Gastrocnemius medialis (tissue), 4 donors: ENCODE measurements at regions not wholly inside any gene's neighbourhood (a gene's known extent, or its start where the extent isn't known, plus 50 kb on each side); places are given as distances from the start of the nearest gene placed in this dataset.

Experiments used
- ATAC-seq, 2 donors: fragments of 150-250 bp; one replicate each; pipeline ENCODE4 v1.9.1; 2016
- DNase-seq, 2 donors: peaks; one replicate each; pipeline ENCODE4 v3.0.0-alpha.2; 2019
- H3K27ac ChIP-seq, 4 donors: fragments of 200-600 bp; sonication (generic); 1 replicate in 1 of 4; 2 replicates in 3 of 4; pipeline ENCODE4 v1.5.1; 2016 to 2018; ENCODE audit warnings: mild to moderate bottlenecking in 2 of 4, moderate library complexity in 1 of 4
- H3K27me3 ChIP-seq, 3 donors: fragments of 200-600 bp; sonication (generic) in 2 of 3; 1 replicate in 1 of 3; 2 replicates in 2 of 3; pipeline versions ENCODE4 v1.5.1 to v1.6.0; 2016 to 2019; ENCODE audit warnings: mild to moderate bottlenecking in 1 of 3, moderate library complexity in 1 of 3
- H3K36me3 ChIP-seq, 2 donors: fragments of 200-600 bp; sonication (generic) in 1 of 2; one replicate each; pipeline ENCODE4 v1.5.1; 2017 to 2018
- H3K4me1 ChIP-seq, 2 donors: fragments of 200-600 bp; sonication (generic) in 1 of 2; one replicate each; pipeline ENCODE4 v1.5.1; 2016 to 2017; ENCODE audit warnings: mild to moderate bottlenecking in 2 of 2
- H3K4me3 ChIP-seq, 4 donors: fragments of 200-600 bp; sonication (generic) in 3 of 4; 1 replicate in 1 of 4; 2 replicates in 3 of 4; pipeline ENCODE4 v1.5.1; 2016 to 2019; ENCODE audit warnings: mild to moderate bottlenecking in 2 of 4
- H3K9me3 ChIP-seq, 3 donors: fragments of 200-600 bp; sonication (generic) in 2 of 3; 1 replicate in 1 of 3; 2 replicates in 2 of 3; pipeline ENCODE4 v1.5.1; 2016 to 2019
- CTCF ChIP-seq, 5 experiments: fragments of 450-650 bp in 3 of 5; fragments of 200-600 bp in 2 of 5; sonication (generic) in 2 of 5; IDR thresholded peaks in 4 of 5; conservative IDR thresholded peaks in 1 of 5; 1 replicate in 4 of 5; 2 replicates in 1 of 5; pipeline ENCODE4 v1.5.1; 2016 to 2019; ENCODE audit warnings: antibody characterized with exemption in 5 of 5, mild to moderate bottlenecking in 3 of 5, moderate library complexity in 3 of 5
- POLR2A ChIP-seq, 2 donors: fragments of 450-650 bp; IDR thresholded peaks; one replicate each; pipeline ENCODE4 v1.6.1; 2017; ENCODE audit warnings: antibody characterized with exemption in 2 of 2, mild to moderate bottlenecking in 2 of 2, moderate library complexity in 2 of 2
- in situ Hi-C, 4 donors: fragments of 200-750 bp; cut with MboI; loops; one replicate each; pipeline versions ENCODE4 v1.15.0 to v1.8.0; 2017; ENCODE audit warnings: low sequenced_read_pairs in 4 of 4
- intact Hi-C: fragments of 100-400 bp; cut with DNase I; formaldehyde crosslinking; loops from one replicate; pipeline ENCODE4 v1.15.1; 2023; ENCODE audit warnings: low total_unique reads

GRCh38 chr13:39148513-39148961, 110.3 kb downstream of the NHLRC3 start:
- peak; percentile 51 to 68 for ATAC-seq
- in situ Hi-C loops: loop anchor here (5.0 to 10.0 kb wide), 3 partner anchors 114 to 464 kb away; no protein-coding TSS in a partner anchor
- Histone ChIP-seq H3K27ac (peak overlapping the region in 2 of 4 donors; percentile 5 to 9), H3K36me3 (no peaks in the 10 kb centered on the region), H3K4me1 (peaks cover 0 to 3% of the 10 kb centered on the region in 2 donors), H3K27me3 (no peaks in the 10 kb centered on the region), H3K9me3 (no peaks in the 10 kb centered on the region), H3K4me3 (no peak overlapping the region)
- intact Hi-C loops: no loop called here
- peak in 1 of 2 donors; percentile 11 for DNase-seq
- TF ChIP-seq POLR2A (IDR thresholded peaks at IDR 0.05) (no peak), CTCF (IDR thresholded peaks at IDR 0.05 in 4 of 5, conservative IDR thresholded peaks at IDR 0.05 in 1 of 5) (no peak)

GRCh38 chr13:39149896-39150295, 111.6 kb downstream of the NHLRC3 start:
- in situ Hi-C loops: loop anchor here (5.0 to 10.0 kb wide), 3 partner anchors 112 to 462 kb away; no protein-coding TSS in a partner anchor
- DNase-seq (no peak), ATAC-seq (no peak)
- intact Hi-C loops: no loop called here
- no peak for TF ChIP-seq POLR2A (IDR thresholded peaks at IDR 0.05)
- no peak for TF ChIP-seq CTCF (IDR thresholded peaks at IDR 0.05 in 4 of 5, conservative IDR thresholded peaks at IDR 0.05 in 1 of 5)
- Histone ChIP-seq H3K4me1 (peaks cover 3 to 4% of the 10 kb centered on the region in 2 donors), H3K4me3 (no peak overlapping the region), H3K27ac (no peak overlapping the region), H3K27me3 (no peaks in the 10 kb centered on the region), H3K9me3 (no peaks in the 10 kb centered on the region), H3K36me3 (no peaks in the 10 kb centered on the region)

- DNase-seq (no peak), ATAC-seq (no peak)
- Histone ChIP-seq H3K4me1 (peaks cover 0 to 4% of the 10 kb centered on the region in 2 donors), H3K4me3 (no peak overlapping the region), H3K27ac (no peak overlapping the region), H3K9me3 (no peaks in the 10 kb centered on the region), H3K36me3 (no peaks in the 10 kb centered on the region), H3K27me3 (no peaks in the 10 kb centered on the region)
- TF ChIP-seq CTCF (IDR thresholded peaks at IDR 0.05 in 4 of 5, conservative IDR thresholded peaks at IDR 0.05 in 1 of 5) (no peak), POLR2A (IDR thresholded peaks at IDR 0.05) (no peak)
- in situ Hi-C loops: no loop called here
- intact Hi-C loops: no loop called here
These were observed 115.8 kb downstream of the NHLRC3 start for GRCh38 chr13:39154041-39154440.

- intact Hi-C loops: no loop called here
- no peak overlapping the region for H3K27ac ChIP-seq
- no peak overlapping the region for H3K4me3 ChIP-seq
- DNase-seq (no peak), ATAC-seq (no peak)
- in situ Hi-C loops: no loop called here
- peaks cover 0 to 1% of the 10 kb centered on the region in 2 donors for H3K4me1 ChIP-seq
- no peaks in the 10 kb centered on the region for H3K9me3 ChIP-seq
- no peaks in the 10 kb centered on the region for H3K27me3 ChIP-seq
- no peaks in the 10 kb centered on the region for H3K36me3 ChIP-seq
- TF ChIP-seq CTCF (IDR thresholded peaks at IDR 0.05 in 4 of 5, conservative IDR thresholded peaks at IDR 0.05 in 1 of 5) (no peak), POLR2A (IDR thresholded peaks at IDR 0.05) (no peak)
These were observed 121.1 kb downstream of the NHLRC3 start for GRCh38 chr13:39159393-39159792.

GRCh38 chr13:39159846-39160370, 121.7 kb downstream of the NHLRC3 start:
- Histone ChIP-seq H3K27me3 (no peaks in the 10 kb centered on the region), H3K9me3 (no peaks in the 10 kb centered on the region), H3K4me1 (no peaks in the 10 kb centered on the region), H3K36me3 (no peaks in the 10 kb centered on the region), H3K27ac (no peak overlapping the region), H3K4me3 (no peak overlapping the region)
- intact Hi-C loops: no loop called here
- no peak for ATAC-seq
- TF ChIP-seq POLR2A (IDR thresholded peaks at IDR 0.05) (no peak), CTCF (IDR thresholded peaks at IDR 0.05 in 4 of 5, conservative IDR thresholded peaks at IDR 0.05 in 1 of 5) (no peak)
- no peak for DNase-seq
- in situ Hi-C loops: no loop called here
